GM21526 (cell line): ENCODE measurements at regions not wholly inside any gene's neighbourhood (a gene's known extent, or its start where the extent isn't known, plus 50 kb on each side); places are given as distances from the start of the nearest gene placed in this dataset.
"Not testable (repeated sequence)": the region's sequence is repeated elsewhere in the genome, so short reads cannot be mapped to it uniquely, and the experiment has no call there.

Experiments used
- ATAC-seq: cut with Tn5 transposase; IDR thresholded peaks from one replicate; pipeline ENCODE4 v1.9.1; 2021; ENCODE audit warnings: moderate library complexity; ENCODE audit not compliant: unreplicated experiment, low FRiP score

DNA sequence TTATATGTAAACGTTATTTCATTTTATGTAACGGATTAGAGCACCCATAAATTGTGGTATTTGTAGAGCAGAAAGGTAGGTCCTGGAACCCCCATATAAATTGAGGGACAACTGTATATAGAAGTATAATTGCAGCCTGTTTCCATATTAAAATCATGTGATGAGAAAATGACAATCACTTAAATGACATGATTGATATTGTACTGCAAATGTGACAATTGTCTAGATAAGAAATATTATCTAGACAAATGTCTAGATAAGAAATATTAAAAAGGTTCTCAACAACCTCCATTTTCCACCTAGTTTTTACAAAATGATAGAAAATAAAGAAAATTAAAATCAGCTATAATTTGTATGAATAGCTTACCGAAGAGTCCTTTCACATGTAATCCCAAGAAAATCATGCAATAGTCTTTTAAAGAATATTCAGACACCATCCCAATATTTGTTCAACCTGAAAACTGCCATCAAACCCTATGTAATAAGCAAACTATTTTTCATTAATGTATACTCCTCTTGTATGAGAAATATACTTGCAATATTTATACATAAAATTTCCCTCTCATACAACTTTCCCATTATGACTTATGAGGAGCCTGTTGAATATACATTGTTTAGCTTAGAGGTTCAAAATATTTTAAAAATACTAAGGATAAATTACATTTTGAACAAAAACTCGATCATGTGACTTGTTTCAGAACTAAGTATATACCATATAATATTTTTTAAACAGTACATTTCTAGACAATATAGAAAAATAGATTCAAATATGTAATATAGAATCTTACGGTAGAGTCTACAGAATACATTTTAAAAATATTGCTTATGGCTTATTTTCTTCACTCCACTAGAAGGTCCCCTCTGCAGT lies 153.2 kb downstream of the CRPPA start:
- ATAC-seq: no peak

DNA sequence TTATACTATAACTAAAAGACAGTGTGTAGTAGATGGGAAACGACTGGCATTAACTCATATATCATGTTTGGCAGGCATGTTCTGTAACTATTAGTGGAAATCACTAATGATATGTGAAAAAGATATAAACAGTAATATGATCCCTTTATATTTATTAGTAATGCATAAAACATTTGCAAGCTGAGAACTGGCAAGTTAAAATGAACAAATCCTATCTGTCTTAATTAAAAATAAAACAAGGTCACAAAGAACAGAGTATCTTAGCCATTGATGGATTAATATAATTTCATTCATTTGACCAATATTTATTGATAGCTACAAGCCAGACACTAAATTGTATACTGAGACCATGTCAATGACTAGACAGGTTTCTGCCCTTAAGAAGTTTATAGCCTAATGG lies 154.5 kb downstream of the CRPPA start:
- no peak for ATAC-seq

DNA sequence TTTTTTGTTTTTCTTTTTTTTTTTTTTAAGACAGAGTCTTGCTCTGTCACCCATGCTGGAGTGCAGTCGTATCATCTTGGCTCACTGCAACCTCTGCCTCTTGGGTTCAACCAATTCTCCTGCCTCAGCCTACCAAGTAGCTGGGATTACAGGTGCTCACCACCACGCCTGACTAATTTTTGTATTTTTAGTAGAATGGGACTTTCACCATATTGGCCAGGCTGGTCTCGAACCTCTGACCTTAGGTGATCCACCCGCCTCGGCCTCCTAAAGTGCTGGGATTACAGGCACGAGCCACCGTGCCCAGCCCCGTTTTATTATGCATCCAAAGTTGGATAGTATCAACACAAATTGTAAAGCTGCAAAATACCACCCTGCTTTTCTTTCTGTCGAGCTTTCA lies 154.9 kb downstream of the CRPPA start:
- ATAC-seq: not testable (repeated sequence)

DNA sequence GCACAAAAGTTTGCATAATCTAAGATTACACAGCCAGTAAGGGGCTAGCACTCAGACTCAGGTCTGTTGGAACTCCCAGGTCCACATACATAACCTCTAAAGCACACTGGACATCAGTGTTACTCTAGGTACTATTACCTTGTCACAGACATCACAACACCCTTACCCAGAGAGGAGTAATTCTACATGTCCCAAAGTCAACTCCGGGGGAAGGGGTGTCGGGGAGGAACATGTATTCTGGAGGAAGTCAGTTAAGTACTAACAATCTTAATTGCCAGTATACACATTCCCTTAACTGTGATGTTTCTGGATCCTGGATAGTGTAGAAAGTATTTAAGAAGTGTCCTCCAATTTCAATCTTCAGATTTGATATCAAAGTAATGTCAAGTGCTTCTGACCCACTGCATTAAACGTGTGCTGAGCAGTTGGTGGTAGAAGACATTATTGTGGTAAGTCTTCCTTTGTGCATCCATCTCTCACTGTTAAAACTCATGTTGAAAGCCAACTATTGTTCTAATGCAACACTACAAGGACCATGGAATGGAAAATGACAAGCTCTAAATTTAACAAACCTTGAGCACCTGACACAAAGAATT lies 155.4 kb downstream of the CRPPA start:
- no peak for ATAC-seq

DNA sequence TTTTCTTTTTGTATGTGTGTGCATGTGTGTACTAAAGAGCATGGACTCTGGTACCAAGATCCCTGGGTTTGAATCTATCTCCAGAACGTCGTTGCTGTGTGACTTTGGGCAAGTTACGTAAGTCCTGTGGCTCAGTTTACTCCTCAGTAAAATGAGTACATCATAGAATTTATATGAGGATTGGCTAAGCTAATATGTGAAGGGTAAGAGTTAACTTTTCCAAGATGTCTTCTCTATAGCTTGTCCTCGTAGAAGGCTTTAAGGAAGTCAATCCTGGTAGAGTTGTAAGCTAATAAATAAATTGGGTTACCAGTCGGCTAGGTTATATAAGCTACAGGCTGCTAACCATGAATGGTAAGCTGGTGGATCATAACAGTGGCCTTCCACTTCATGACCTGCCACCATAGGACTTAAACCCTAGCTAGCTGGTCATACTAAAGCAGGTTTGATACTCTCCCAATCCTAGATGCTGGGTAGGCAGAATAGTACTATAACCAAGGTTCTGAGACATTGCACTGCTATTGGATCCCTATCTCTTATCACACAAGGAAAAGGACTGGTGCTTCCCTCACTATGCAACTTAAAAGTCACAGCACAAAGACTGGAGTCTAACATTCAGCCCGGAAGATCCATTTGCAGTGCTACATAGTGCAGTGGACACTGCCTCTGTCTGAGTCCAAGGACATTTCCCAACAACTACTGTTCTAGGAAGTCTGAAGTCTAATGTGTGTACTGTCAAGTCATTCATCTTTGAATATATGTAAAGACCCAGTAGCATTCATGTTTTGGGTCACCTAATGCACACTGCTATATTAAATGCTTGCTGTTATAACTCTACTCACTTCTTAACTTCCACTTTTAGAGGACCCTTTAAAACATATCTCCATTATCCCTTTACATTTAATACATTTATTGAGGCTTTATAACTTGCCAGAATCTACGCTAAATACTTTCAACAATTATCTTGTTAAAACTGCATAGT lies 156.2 kb downstream of the CRPPA start:
- ATAC-seq: no peak

DNA sequence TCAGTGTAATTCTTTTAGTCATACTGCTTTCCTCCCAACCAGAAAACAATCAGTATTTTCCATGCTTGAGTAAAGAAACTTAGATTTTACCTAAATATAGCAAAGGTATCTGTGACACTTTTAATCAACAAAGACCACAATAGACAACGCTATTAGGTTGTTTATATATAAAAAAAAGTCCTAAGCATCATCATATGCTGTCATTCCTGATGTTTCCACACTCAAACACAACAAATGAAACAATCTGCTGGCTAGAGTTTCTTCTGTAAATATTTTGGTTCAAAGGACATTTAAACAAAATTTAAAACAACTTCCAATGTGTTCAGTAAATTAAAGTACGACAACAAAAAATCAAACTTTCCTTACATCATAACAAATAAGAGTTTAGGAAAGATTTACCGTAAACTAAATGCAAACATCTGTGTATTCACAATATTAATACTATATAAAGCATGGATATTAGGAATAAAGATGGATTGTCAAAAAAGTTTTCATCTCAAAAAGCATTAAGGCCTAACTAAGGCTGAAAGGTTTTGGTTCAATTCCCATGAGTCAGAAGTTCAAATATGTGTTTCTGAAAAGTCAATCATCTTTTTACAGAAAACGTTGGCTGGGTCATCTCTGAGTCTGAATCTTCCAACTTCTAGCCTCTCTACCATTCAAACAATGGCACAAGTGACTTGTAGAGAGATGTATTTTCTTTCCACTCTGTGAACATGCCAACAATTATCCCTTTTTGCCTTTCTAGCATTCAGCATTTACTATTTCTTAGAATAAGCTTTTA lies 157.1 kb downstream of the CRPPA start:
- no peak for ATAC-seq

DNA sequence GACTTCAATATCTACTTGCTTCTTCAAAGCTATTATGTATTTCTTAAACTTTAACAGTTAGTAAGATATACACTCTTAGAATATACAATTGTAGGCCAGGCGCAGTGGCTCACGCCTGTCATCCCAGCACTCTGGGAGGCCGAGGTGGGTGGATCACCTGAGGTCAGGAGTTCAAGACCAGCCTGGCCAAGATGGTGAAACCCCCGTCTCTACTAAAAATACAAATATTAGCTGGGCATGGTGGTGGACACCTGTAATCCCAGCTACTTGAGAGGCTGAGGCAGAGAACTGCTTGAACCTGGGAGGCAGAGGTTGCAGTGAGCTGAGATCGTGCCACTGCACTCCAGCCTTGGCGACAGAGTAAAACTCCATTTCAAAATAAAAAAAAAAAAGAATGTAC lies 158.0 kb downstream of the CRPPA start:
- ATAC-seq: not testable (repeated sequence)

DNA sequence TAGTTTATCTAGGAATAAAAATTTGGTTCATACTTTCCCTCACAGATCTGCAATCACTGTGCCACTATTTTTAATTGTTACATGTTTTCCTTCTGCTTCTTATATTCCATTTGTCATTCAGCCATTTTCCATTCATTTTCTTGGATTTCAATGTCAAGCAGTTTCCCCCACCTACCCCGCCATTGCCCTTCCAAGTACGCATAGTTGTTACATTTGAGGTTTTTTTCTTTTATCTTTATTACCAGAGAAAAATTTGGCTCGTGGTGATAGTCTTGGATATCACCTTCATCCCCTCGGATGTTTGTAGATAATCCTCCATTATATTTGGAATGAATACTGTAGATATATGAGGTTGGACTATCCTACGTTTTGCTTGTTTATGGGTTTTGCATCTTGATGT lies 159.7 kb downstream of the CRPPA start:
- ATAC-seq: no peak

DNA sequence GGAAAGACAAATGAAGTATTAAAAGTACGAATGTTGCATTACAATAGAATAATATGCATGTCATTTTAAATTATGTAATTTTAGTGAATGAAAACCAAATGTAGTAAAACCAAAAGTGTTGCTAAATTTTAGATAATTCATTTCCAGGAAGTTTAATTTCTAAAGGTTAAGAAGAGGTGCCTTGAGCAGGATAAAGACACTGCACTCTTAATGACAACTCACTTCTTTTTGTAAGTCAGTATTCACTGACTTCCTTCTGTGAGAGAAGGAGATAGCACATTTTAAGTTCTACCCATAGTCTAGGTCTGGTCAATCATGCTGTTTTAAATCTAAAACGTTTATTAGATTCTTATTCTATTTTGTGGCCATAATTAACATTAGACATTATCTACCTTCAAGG lies 160.2 kb downstream of the CRPPA start:
- ATAC-seq: no peak

DNA sequence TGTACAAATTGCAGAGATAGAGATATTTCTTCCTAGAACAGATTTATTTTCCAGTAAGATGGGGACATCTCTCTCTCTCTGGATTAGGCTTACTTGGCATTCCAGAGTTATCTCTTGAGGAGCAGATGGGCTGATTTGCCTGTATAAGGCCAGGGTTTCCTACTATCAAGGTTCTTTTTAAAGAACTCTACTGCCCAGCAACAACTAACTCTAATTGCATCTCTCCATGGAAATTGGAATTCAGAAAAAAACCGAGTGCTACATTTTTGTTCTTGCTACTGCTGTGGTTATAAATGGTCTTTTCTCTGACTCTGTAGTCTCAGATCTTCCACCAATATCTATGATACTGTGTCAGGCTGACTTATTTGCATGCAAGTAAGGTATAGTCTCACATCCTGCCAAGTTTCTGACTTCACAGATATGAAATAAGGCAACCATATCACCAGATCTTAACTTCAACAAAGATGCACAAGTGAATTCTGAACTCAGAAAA lies 161.1 kb downstream of the CRPPA start:
- peak; percentile 56 for ATAC-seq

DNA sequence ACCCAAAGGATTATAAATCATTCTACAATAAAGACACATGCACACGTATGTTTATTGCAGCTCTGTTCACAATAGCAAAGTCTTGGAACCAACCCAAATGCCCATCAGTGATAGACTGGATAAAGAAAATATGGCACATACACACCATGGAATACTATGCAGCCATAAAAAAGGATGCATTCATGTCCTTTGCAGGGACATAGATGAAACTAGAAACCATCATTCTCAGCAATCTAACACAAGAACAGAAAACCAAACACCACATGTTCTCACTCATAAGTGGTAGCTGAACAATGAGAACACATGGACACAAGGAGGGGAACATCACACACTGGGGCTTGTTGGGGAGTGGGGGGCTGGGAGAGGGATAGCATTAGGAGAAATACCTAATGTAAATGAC lies 164.9 kb downstream of the CRPPA start:
- not testable (repeated sequence) for ATAC-seq

DNA sequence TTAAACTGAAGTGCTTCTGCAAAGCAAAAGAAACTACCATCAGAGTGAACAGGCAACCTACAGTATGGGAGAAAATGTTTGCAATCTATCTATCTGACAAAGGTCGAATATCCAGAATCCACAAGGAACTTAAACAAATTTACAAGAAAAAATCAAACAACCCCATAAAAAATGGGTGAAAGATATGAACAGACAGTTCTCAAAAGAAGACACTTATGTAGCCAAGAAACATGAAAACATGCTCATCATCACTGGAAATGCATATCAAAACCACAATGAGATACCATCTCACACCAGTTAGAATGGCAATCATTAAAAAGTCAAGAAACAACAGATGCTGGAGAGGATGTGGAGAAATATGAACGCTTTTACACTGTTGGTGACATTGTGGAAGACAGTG lies 165.4 kb downstream of the CRPPA start:
- not testable (repeated sequence) for ATAC-seq

DNA sequence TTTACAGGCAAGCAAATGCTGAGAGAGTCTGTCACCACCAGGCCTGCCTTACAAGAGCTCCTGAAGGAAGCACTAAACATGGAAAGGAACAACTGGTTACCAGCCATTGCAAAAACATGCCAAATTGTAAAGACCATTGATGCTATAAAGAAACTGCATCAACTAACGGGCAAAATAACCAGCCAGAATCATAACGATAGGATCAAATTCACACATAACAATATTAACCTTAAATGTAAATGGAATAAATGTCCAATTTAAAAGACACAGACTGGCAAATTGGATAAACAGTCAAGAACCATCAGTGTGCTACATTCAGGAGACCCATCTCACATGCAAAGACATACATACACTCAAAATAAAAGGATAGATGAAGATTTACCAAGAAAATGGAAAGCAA lies 170.7 kb downstream of the CRPPA start:
- ATAC-seq: not testable (repeated sequence)

DNA sequence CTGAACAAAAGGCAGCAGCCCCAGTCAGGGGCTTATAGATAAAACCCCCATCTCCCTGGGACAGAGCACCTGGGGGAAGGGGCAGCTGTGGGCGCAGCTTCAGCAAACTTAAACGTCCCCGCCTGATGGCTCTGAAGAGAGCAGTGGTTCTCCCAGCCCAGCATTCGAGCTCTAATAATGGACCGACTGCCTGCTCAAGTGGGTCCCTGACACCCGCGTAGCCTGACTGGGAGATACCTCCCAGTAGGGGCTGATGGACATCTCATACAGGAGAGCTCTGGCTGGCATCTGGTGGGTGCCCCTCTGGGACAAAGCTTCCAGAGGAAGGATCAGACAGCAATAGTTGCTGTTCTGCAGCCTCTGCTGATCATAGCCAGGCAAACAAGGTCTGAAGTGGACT lies 172.1 kb downstream of the CRPPA start:
- not testable (repeated sequence) for ATAC-seq

DNA sequence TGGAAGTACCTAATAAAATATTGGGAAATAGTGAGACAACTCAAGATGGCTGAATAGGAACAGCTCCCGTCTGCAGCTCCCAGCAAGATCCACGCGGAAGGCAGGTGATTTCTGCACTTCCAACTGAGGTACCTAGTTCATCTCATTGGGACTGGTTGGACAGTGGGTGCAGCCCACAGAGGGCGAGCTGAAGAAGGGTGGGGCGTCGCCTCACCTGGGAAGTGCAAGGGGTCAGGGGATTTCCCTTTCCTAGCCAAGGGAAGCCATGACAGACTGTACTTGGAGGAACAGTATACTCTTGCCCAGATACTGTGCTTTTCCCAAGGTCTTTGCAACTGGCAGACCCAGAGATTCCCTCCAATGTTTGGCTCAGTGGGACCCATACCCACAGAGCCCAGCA lies 172.8 kb downstream of the CRPPA start:
- not testable (repeated sequence) for ATAC-seq

DNA sequence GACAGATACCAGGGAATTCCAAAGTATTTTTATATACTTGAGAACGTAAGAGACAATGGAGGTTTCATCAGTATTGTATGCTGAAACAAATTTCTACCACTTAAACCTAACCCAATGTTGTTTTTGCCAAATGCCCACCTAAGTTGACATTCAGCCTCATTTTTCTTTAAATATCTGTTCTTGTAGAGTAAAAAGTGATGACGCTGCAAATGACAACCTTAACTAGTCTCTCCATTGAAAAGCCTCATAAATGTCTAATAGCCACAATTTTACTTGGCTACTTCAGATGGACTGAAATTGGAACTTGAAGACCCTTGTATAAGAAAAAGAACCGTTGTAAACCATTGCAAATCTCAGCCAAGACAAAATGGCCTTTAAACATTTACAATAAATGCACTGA lies 176.9 kb downstream of the CRPPA start:
- no peak for ATAC-seq

DNA sequence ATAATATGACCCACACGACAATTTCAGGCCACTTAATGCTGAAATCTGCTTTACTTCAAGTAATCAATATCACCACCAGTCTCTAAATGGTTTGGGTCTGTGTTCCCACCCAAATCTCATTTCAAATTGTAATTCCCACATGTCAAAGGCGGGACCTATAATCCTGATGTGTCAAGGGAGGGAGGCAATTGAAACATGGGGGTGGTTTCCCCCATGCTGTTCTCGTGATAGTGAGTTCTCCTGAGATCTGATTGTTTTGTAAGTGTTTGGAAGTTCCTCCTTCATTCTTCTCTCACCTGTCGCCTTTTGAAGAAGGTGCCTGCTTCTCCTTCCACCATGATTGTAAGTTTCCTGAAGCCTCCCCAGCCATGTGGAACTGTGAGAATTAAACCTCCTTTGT lies 178.4 kb downstream of the CRPPA start:
- ATAC-seq: no peak

DNA sequence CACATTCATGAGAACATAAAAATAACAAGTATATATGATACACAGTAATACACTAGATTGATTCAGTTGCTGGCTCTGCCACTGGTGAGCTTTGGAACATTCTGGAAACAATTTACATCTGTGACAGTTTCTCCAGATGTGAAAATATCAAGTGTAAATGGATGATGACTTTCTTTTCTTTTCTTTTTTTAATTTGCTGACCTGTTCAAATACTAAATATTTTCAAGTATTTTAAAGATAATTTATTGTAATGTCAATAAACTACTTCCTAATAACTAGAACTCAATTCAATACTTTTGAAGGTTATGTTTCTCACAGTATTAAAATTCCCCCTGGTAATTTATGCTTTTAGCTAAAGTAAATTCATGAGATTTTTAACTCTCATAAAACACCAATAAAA lies 180.3 kb downstream of the CRPPA start:
- no peak for ATAC-seq

DNA sequence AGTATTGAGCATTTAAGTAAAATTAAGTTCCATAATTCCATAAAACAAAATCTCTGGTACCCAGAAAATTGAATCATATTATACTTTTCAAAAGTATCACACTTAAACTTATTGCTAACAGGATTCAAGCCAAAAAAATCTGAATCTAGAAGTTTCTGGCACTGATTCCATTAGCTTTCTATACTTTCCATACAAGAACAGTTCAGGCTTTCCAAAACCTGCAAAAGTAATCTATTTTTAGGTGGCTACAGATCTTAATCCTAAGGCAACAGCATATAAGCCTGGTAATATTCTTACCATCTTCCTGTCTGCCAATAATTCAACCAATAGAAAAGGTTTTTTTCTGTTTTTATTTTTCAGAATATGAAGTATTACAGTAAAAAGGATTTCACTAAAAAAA lies 185.0 kb downstream of the CRPPA start:
- no peak for ATAC-seq
